Vagina (tissue), 2 donors: ENCODE measurements at regions not wholly inside any gene's neighbourhood (a gene's known extent, or its start where the extent isn't known, plus 50 kb on each side); places are given as distances from the start of the nearest gene placed in this dataset.

ENCODE experiments used
- POLR2A ChIP-seq, 2 donors: fragments of 450-650 bp; IDR thresholded peaks; one replicate each; pipeline ENCODE4 v1.6.1; 2017; ENCODE audit warnings: antibody characterized with exemption in 2 of 2, mild to moderate bottlenecking in 2 of 2, moderate library complexity in 2 of 2
- POLR2AphosphoS5 ChIP-seq, 2 donors: sonication (generic); formaldehyde crosslinking; IDR thresholded peaks; one replicate each; pipeline ENCODE4 v1.9.0; 2017; ENCODE audit warnings: antibody characterized with exemption in 2 of 2, mild to moderate bottlenecking in 2 of 2, low read depth in 1 of 2; ENCODE audit not compliant: insufficient read depth in 1 of 2
- TF ChIP-seq, protein P1 (sequence below), 3 experiments: fragments of 450-650 bp in 2 of 3; fragments of 200-600 bp in 1 of 3; sonication (generic) in 1 of 3; IDR thresholded peaks; one replicate each; pipeline ENCODE4 v1.5.1; 2017 to 2019; ENCODE audit warnings: antibody characterized with exemption in 3 of 3, mild to moderate bottlenecking in 2 of 3, moderate library complexity in 2 of 3

DNA sequence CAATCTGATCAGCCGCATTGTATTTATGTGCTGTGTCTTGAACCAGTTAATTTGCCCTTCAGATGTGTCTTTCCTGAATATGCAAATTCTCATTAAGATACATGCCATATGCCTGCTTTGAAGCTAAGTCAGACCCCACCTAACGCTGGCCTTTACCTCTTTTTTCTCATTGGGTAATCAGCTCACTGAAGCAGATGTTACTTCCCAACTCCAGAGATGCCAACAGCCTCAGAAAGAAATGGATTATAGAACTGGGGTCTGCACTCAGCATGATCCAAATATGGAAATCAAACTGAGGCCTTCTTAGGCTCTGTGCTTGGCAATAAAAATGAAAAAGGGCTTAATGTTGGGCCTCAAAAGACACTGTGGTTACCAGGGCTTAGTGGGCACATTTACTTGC, 113.9 kb downstream of the FZD1 start:
- TF ChIP-seq POLR2A (IDR thresholded peaks at IDR 0.05) (no peak), POLR2AphosphoS5 (IDR thresholded peaks at IDR 0.05; ENCODE audit: insufficient read depth in 1 of 2, low read depth in 1 of 2) (no peak)
- TF ChIP-seq, protein P1, sequence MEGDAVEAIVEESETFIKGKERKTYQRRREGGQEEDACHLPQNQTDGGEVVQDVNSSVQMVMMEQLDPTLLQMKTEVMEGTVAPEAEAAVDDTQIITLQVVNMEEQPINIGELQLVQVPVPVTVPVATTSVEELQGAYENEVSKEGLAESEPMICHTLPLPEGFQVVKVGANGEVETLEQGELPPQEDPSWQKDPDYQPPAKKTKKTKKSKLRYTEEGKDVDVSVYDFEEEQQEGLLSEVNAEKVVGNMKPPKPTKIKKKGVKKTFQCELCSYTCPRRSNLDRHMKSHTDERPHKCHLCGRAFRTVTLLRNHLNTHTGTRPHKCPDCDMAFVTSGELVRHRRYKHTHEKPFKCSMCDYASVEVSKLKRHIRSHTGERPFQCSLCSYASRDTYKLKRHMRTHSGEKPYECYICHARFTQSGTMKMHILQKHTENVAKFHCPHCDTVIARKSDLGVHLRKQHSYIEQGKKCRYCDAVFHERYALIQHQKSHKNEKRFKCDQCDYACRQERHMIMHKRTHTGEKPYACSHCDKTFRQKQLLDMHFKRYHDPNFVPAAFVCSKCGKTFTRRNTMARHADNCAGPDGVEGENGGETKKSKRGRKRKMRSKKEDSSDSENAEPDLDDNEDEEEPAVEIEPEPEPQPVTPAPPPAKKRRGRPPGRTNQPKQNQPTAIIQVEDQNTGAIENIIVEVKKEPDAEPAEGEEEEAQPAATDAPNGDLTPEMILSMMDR (IDR thresholded peaks at IDR 0.05): no peak
